Neural cell (in vitro differentiated cells): ENCODE measurements at regions not wholly inside any gene's neighbourhood (a gene's known extent, or its start where the extent isn't known, plus 50 kb on each side); places are given as distances from the start of the nearest gene placed in this dataset.

ENCODE experiments used
- H2AFZ ChIP-seq: fragments of 200-600, 300-800 bp; sonication (generic), shearing (Covaris generic); 2 replicates; pipeline ENCODE4 v1.6.0; 2014; ENCODE audit warnings: low read depth, mild to moderate bottlenecking, antibody characterized with exemption, low read length, moderate library complexity
- H3F3A ChIP-seq: fragments of 200-600 bp; shearing (Covaris generic); 2 replicates; pipeline ENCODE4 v1.6.1; 2016; ENCODE audit warnings: mild to moderate bottlenecking, moderate library complexity, mixed read lengths, antibody characterized with exemption, low read length; ENCODE audit not compliant: insufficient read depth, poor library complexity, severe bottlenecking
- H3K27ac ChIP-seq: fragments of 200-600, 300-800 bp; sonication (generic), shearing (Covaris generic); 2 replicates; pipeline ENCODE4 v1.5.1; 2014; ENCODE audit warnings: mild to moderate bottlenecking, low read length, moderate library complexity
- H3K27me3 ChIP-seq: fragments of 300-800, 200-600 bp; sonication (generic), shearing (Covaris generic); 2 replicates; pipeline ENCODE4 v1.6.0; 2014; ENCODE audit warnings: mild to moderate bottlenecking, low read depth, low read length, moderate library complexity; ENCODE audit not compliant: insufficient read depth
- H3K36me3 ChIP-seq: fragments of 300-800, 200-600 bp; sonication (generic), shearing (Covaris generic); 2 replicates; pipeline ENCODE4 v1.5.1; 2014; ENCODE audit warnings: mild to moderate bottlenecking, antibody characterized with exemption, low read length, moderate library complexity; ENCODE audit not compliant: insufficient read depth
- H3K4me2 ChIP-seq: fragments of 300-800, 200-600 bp; sonication (generic), shearing (Covaris generic); 2 replicates; pipeline ENCODE4 v1.6.0; 2014; ENCODE audit warnings: mild to moderate bottlenecking, low read length
- H3K4me3 ChIP-seq: fragments of 300-800, 200-600 bp; sonication (generic), shearing (Covaris generic); 2 replicates; pipeline ENCODE4 v1.5.1; 2014; ENCODE audit warnings: mild to moderate bottlenecking, low read length, moderate library complexity
- H3K79me2 ChIP-seq: fragments of 200-600 bp; shearing (Covaris generic); replicated peaks from 2 replicates; pipeline ENCODE4 v1.6.0; 2014; ENCODE audit warnings: mild to moderate bottlenecking, low read length, moderate library complexity; ENCODE audit not compliant: insufficient read depth
- H3K9ac ChIP-seq: fragments of 300-800, 200-600 bp; sonication (generic), shearing (Covaris generic); 2 replicates; pipeline ENCODE4 v1.6.1; 2016; ENCODE audit warnings: mild to moderate bottlenecking, low read length, mixed read lengths
- H3K9me2 ChIP-seq: fragments of 200-600 bp; shearing (Covaris generic); 2 replicates; pipeline ENCODE4 v1.6.1; 2016; ENCODE audit warnings: mild to moderate bottlenecking, low read length, mixed read lengths; ENCODE audit not compliant: insufficient read depth
- H3K9me3 ChIP-seq: fragments of 200-600, 300-800 bp; sonication (generic), shearing (Covaris generic); 2 replicates; pipeline ENCODE4 v1.6.1; 2016; ENCODE audit warnings: mild to moderate bottlenecking, mixed run types, low read length, moderate library complexity, mixed read lengths
- H4K20me1 ChIP-seq: fragments of 200-600 bp; shearing (Covaris generic); 2 replicates; pipeline ENCODE4 v1.6.1; 2016; ENCODE audit warnings: mild to moderate bottlenecking, mixed run types; ENCODE audit not compliant: insufficient read depth
- EP300 ChIP-seq: fragments of 450-650 bp; conservative IDR thresholded peaks from 2 replicates; pipeline ENCODE4 v1.6.1; 2014; ENCODE audit warnings: antibody characterized with exemption, mild to moderate bottlenecking, moderate library complexity; ENCODE audit not compliant: poor library complexity, severe bottlenecking
- EZH2 ChIP-seq: fragments of 200-600, 300-800 bp; shearing (Covaris generic), sonication (generic); IDR thresholded peaks from 2 replicates; pipeline ENCODE4 v1.6.1; 2014; ENCODE audit warnings: antibody characterized with exemption, low read length, borderline replicate concordance, mild to moderate bottlenecking; ENCODE audit not compliant: insufficient read depth, poor library complexity, severe bottlenecking
- MXI1 ChIP-seq: fragments of 450-650 bp; conservative IDR thresholded peaks from 2 replicates; pipeline ENCODE4 v1.6.1; 2014; ENCODE audit warnings: antibody characterized with exemption, mild to moderate bottlenecking; ENCODE audit not compliant: poor library complexity, severe bottlenecking
- POLR2AphosphoS5 ChIP-seq: IDR thresholded peaks from 2 replicates; pipeline ENCODE4 v1.6.1; 2012
- RAD21 ChIP-seq: fragments of 450-650 bp; conservative IDR thresholded peaks from 2 replicates; pipeline ENCODE4 v1.6.1; 2014; ENCODE audit warnings: antibody characterized with exemption, mild to moderate bottlenecking, moderate library complexity
- REST ChIP-seq: IDR thresholded peaks from 2 replicates; pipeline ENCODE4 v1.6.1; 2012; ENCODE audit warnings: borderline replicate concordance
- SMC3 ChIP-seq: fragments of 450-650 bp; conservative IDR thresholded peaks from 2 replicates; pipeline ENCODE4 v1.6.1; 2014; ENCODE audit warnings: antibody characterized with exemption, mild to moderate bottlenecking, moderate library complexity; ENCODE audit not compliant: poor library complexity
- TAF1 ChIP-seq: IDR thresholded peaks from 2 replicates; pipeline ENCODE4 v1.6.1; 2012; ENCODE audit warnings: low read depth
- TF ChIP-seq, protein P1 (sequence below): fragments of 450-650 bp; IDR thresholded peaks from 2 replicates; pipeline ENCODE4 v1.5.1; 2014; ENCODE audit warnings: antibody characterized with exemption, mild to moderate bottlenecking, moderate library complexity; ENCODE audit not compliant: poor library complexity, severe bottlenecking

GRCh38 chr13:100854006-100854405 is 179.4 kb upstream of the TMTC4 start:
- Histone ChIP-seq H3K36me3 (no peaks in the 10 kb centered on the region), H3F3A (no peaks in the 10 kb centered on the region), H3K79me2 (no peaks in the 10 kb centered on the region), H3K27ac (no peak overlapping the region), H3K9ac (no peak overlapping the region), H3K4me2 (no peak overlapping the region), H3K9me3 (no peaks in the 10 kb centered on the region), H3K4me3 (no peak overlapping the region), H3K27me3 (no peaks in the 10 kb centered on the region), H4K20me1 (no peaks in the 10 kb centered on the region), H3K9me2 (no peaks in the 10 kb centered on the region), H2AFZ (no peak overlapping the region)
- TF ChIP-seq MXI1 = no peak
- no peak for TF ChIP-seq RAD21
- no peak for TF ChIP-seq EP300
- TF ChIP-seq, protein P1, sequence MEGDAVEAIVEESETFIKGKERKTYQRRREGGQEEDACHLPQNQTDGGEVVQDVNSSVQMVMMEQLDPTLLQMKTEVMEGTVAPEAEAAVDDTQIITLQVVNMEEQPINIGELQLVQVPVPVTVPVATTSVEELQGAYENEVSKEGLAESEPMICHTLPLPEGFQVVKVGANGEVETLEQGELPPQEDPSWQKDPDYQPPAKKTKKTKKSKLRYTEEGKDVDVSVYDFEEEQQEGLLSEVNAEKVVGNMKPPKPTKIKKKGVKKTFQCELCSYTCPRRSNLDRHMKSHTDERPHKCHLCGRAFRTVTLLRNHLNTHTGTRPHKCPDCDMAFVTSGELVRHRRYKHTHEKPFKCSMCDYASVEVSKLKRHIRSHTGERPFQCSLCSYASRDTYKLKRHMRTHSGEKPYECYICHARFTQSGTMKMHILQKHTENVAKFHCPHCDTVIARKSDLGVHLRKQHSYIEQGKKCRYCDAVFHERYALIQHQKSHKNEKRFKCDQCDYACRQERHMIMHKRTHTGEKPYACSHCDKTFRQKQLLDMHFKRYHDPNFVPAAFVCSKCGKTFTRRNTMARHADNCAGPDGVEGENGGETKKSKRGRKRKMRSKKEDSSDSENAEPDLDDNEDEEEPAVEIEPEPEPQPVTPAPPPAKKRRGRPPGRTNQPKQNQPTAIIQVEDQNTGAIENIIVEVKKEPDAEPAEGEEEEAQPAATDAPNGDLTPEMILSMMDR = no peak
- no peak for TF ChIP-seq POLR2AphosphoS5
- TF ChIP-seq REST = no peak
- TF ChIP-seq EZH2 = no peak
- TF ChIP-seq SMC3 = no peak
- no peak for TF ChIP-seq TAF1

GRCh38 chr13:100853434-100853833 is 178.8 kb upstream of the TMTC4 start:
- H3K9ac ChIP-seq = no peak overlapping the region
- no peaks in the 10 kb centered on the region for H3K27me3 ChIP-seq
- H3K9me3 ChIP-seq = no peaks in the 10 kb centered on the region
- H3F3A ChIP-seq = no peaks in the 10 kb centered on the region
- H3K4me3 ChIP-seq = no peak overlapping the region
- H3K27ac ChIP-seq = no peak overlapping the region
- H3K79me2 ChIP-seq = no peaks in the 10 kb centered on the region
- no peaks in the 10 kb centered on the region for H3K36me3 ChIP-seq
- H2AFZ ChIP-seq = no peak overlapping the region
- H3K9me2 ChIP-seq = no peaks in the 10 kb centered on the region
- H3K4me2 ChIP-seq = no peak overlapping the region
- no peak for TF ChIP-seq REST
- TF ChIP-seq EZH2 = no peak
- no peak for TF ChIP-seq SMC3
- TF ChIP-seq, protein P1 = no peak
- no peak for TF ChIP-seq MXI1
- no peaks in the 10 kb centered on the region for H4K20me1 ChIP-seq
